Effector memory CD4-positive, alpha-beta T cell (primary cell): ENCODE measurements at regions not wholly inside any gene's neighbourhood (a gene's known extent, or its start where the extent isn't known, plus 50 kb on each side); places are given as distances from the start of the nearest gene placed in this dataset.

ENCODE experiments used
- DNase-seq, 3 donors: peaks; one replicate each; pipeline ENCODE4 v3.0.0-alpha.2; 2020
- H3K27ac ChIP-seq: 2 replicates; pipeline ENCODE4 v1.7.0; 2013; ENCODE audit warnings: mild to moderate bottlenecking, low read length, moderate library complexity; ENCODE audit not compliant: insufficient read depth, poor library complexity, severe bottlenecking
- H3K27me3 ChIP-seq: replicated peaks from 2 replicates; pipeline ENCODE4 v1.7.0; 2013; ENCODE audit warnings: mild to moderate bottlenecking, low read length; ENCODE audit not compliant: insufficient read depth, control insufficient read depth, poor library complexity, severe bottlenecking
- H3K36me3 ChIP-seq: 2 replicates; pipeline ENCODE4 v1.7.0; 2013; ENCODE audit warnings: mild to moderate bottlenecking, low read length, moderate library complexity; ENCODE audit not compliant: control insufficient read depth, insufficient read depth
- H3K4me1 ChIP-seq: 2 replicates; pipeline ENCODE4 v1.7.0; 2013; ENCODE audit warnings: low read length, mild to moderate bottlenecking; ENCODE audit not compliant: control insufficient read depth, insufficient read depth, poor library complexity, severe bottlenecking
- H3K4me3 ChIP-seq: 2 replicates; pipeline ENCODE4 v1.7.0; 2013; ENCODE audit warnings: low read length, low read depth, mild to moderate bottlenecking; ENCODE audit not compliant: insufficient read depth, poor library complexity, severe bottlenecking
- H3K9me3 ChIP-seq: 2 replicates; pipeline ENCODE4 v1.7.0; 2013; ENCODE audit warnings: mild to moderate bottlenecking, low read length, moderate library complexity; ENCODE audit not compliant: control insufficient read depth

DNA sequence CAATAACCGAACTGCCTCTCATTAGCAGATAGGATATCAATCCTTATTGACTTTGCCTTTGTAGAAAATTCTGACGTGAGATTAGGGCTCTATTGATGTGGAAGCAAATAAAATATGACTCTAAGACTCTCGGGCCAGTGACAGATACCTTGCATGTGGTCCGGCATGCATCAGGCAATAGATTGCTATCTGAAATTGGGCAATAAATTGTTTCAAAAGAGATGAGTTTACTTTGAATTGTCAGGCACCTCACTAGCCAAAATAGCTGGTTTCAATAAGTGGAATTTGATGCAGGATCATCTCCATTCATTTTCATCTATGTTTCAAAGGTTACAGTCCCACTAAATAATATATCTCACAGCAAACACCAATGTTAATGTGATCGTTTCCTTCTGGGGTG, 186.3 kb upstream of the PLEKHA5 start:
- DNase-seq = no peak
- Histone ChIP-seq H3K27ac (no peak overlapping the region), H3K27me3 (no peaks in the 10 kb centered on the region), H3K9me3 (no peaks in the 10 kb centered on the region), H3K4me3 (no peak overlapping the region), H3K4me1 (no peaks in the 10 kb centered on the region), H3K36me3 (no peaks in the 10 kb centered on the region)

DNA sequence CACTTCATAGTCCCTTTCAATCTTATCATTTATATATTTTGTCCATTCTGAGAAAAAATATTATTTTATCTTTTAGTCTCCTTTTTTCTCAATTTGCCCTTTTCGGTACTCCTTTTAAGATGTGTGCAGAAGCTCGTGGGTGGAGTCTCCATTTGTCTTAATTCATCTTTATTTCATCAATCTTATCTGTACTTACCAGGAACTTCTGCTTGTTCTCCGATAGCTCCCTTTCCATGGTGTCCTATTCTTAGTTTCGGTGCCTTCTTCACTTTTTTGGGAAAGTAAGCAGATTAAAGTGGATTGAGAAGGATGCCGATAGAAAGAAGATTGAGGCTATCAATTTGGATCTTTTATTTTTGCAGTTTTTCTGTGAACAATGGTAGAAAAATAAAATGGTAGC, 183.4 kb upstream of the PLEKHA5 start:
- no peak overlapping the region for H3K4me3 ChIP-seq
- H3K4me1 ChIP-seq = no peaks in the 10 kb centered on the region
- H3K36me3 ChIP-seq = no peaks in the 10 kb centered on the region
- no peak for DNase-seq
- no peak overlapping the region for H3K27ac ChIP-seq
- no peaks in the 10 kb centered on the region for H3K9me3 ChIP-seq
- no peaks in the 10 kb centered on the region for H3K27me3 ChIP-seq

DNA sequence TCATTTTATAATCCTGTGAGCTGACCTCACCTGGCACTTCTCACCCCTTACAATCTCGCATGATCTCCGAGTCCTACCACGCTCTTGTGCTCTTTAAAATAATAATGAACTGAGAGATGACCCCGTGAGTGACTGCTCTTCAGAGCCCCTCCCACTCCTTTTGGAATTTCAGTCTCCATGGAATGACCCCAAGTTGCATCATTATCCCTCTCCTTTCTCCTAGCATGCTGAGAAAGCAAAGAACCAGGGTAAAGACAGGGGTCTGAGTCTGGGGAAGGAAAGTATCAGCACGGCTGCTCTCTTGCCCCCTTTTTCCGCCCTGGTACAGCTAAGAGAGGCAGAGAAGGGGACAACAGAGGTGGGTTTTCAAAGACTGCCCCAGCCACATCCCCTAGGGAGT, 178.3 kb upstream of the PLEKHA5 start:
- H3K9me3 ChIP-seq = no peaks in the 10 kb centered on the region
- H3K27ac ChIP-seq = no peak overlapping the region
- H3K27me3 ChIP-seq = no peaks in the 10 kb centered on the region
- no peak overlapping the region for H3K4me3 ChIP-seq
- no peaks in the 10 kb centered on the region for H3K36me3 ChIP-seq
- no peak for DNase-seq
- no peaks in the 10 kb centered on the region for H3K4me1 ChIP-seq

DNA sequence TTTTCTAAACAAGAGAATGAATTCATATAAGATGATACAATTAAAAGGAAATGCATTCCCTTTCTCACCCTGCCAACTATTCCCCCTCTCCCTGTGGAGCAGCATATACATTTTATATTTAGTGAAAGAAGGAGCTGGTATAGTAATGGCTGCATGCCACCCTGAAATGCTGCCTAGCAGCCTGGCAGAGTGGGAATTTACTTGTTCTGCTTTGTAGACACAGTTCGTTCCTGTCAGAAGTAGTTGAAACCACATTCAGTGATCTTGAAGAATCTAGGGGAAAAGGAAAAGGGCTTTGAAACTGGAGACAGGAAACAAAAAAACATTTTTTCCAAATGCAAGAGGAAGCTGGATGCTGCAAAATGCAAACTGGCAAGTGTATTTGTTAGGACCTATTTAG, 176.0 kb upstream of the PLEKHA5 start:
- H3K27ac ChIP-seq = no peak overlapping the region
- H3K4me1 ChIP-seq = no peaks in the 10 kb centered on the region
- H3K9me3 ChIP-seq = no peaks in the 10 kb centered on the region
- no peak overlapping the region for H3K4me3 ChIP-seq
- no peaks in the 10 kb centered on the region for H3K36me3 ChIP-seq
- no peaks in the 10 kb centered on the region for H3K27me3 ChIP-seq
- no peak for DNase-seq

DNA sequence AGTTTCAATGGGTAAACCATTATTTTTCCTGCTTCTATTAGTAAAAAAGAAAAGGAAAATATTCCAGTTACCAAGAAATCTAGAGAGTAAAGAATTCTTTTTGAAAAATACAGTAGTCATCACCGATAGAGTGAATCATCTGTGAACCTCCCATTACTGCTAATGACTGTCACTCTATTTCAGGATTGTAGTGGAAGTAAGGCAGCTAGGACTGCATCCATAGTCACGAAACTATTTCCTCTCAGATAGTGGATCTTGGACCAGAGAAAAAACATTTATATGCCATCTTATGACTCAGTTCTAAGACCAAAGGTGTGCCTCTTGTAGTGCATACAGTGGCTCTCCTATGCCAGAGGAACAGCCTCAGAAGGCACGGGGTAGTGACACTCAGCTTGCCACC, 173.9 kb upstream of the PLEKHA5 start:
- Histone ChIP-seq H3K27ac (no peak overlapping the region), H3K4me1 (no peaks in the 10 kb centered on the region), H3K36me3 (no peaks in the 10 kb centered on the region), H3K27me3 (no peaks in the 10 kb centered on the region), H3K4me3 (no peak overlapping the region), H3K9me3 (no peaks in the 10 kb centered on the region)
- no peak for DNase-seq

DNA sequence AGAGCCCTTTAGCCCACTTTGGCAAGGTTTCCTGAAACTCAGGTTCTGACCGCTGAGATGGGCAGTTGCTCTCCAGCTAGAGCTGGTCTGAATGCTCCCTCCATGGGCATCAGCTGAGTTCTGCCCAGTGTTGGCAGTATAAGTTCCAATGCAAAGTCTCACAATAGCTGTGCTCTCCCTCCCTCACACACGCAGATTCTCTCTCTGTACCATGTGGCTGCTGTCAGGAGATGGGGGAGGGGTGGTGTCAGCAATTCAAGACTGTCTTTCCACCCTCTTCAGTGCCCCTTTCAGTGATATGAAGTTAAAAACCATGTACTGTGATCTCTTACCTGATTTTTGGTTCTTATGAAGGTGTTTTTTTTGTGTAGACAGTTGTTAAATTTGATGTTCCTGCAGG, 164.3 kb upstream of the PLEKHA5 start:
- DNase-seq = no peak
- Histone ChIP-seq H3K27ac (no peak overlapping the region), H3K27me3 (no peaks in the 10 kb centered on the region), H3K4me3 (no peak overlapping the region), H3K9me3 (no peaks in the 10 kb centered on the region), H3K4me1 (no peaks in the 10 kb centered on the region), H3K36me3 (no peaks in the 10 kb centered on the region)

DNA sequence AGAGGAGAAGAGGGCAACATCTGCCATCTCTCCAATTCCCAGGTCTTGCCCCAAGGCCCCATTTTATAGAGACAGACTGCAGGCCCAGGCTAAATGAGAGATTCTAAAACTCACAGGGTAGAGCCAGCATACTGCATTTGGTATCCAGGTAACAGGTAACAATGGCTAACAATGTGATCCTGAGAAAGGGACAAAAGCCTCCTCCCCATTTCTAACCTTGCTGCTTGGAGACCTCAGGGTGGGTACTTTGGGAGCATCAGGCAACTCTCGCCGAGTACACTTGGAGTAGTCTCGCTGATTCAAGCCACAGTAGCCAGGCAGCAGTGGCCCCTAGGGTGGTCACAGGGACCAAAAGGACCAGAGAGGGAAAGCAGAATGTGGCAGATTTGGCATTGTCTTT, 162.6 kb upstream of the PLEKHA5 start:
- Histone ChIP-seq H3K9me3 (no peaks in the 10 kb centered on the region), H3K27me3 (no peaks in the 10 kb centered on the region), H3K27ac (no peak overlapping the region), H3K36me3 (no peaks in the 10 kb centered on the region), H3K4me3 (no peak overlapping the region), H3K4me1 (no peaks in the 10 kb centered on the region)
- DNase-seq = no peak

DNA sequence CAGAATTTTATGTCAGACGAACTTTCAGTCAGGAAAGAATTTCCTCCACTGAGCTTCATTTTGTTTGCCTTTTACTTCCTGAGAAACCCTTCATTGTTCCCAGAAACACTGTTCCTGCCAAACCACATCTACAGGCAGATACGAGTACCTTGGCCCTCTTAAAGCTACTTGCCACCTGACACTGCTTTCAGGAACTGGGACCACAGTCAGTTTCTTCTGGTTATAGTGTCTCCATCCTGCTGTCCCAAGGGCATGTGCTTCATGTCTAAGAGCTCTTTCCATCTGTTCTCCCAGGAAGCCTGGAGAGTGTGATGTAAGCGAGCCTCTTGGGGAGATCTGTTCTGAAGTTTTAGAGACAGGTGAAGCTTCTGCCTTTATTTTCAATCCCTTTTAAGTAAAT, 161.7 kb upstream of the PLEKHA5 start:
- DNase-seq = no peak
- no peaks in the 10 kb centered on the region for H3K9me3 ChIP-seq
- no peak overlapping the region for H3K4me3 ChIP-seq
- no peaks in the 10 kb centered on the region for H3K27me3 ChIP-seq
- no peaks in the 10 kb centered on the region for H3K4me1 ChIP-seq
- no peak overlapping the region for H3K27ac ChIP-seq
- H3K36me3 ChIP-seq = no peaks in the 10 kb centered on the region

DNA sequence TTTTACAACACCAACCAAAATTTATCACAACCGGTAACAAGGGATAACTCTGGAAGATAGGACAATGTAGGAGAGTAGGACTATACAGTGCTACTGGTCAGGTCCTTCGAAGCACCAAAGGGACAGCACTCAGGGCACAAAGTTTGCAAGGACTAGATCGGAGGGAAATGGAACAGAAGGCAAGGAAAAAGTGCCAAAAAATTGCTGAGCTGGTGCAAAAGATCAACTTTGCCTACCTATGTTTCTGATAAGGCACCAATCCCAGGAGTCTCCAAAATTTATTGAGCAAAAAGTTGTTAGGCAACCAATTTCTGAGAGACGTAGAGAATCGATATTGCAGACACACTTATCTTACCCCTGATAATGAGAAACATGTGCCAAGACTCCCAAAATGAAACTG, 160.0 kb upstream of the PLEKHA5 start:
- H3K36me3 ChIP-seq = no peaks in the 10 kb centered on the region
- H3K27ac ChIP-seq = no peak overlapping the region

DNA sequence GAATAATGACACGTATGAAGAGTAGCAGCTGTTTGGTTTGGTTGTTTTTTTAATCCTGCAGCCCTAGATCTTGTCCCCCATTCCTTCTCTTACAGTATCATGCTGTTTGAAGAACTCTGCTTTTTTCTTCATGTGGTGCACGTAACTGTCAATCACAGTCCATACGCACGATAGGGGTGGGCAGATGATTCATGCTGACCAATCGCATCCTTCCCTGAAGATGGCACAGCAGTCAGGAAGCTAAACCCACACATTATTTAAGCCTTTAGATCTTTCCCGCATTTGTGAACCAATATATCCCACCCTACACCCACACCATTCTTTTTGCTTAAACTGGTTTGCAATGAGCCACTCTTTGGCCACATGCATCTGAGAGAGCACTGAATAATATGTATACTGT, 158.9 kb upstream of the PLEKHA5 start:
- no peak for DNase-seq
- Histone ChIP-seq H3K36me3 (no peaks in the 10 kb centered on the region), H3K4me1 (no peaks in the 10 kb centered on the region), H3K4me3 (no peak overlapping the region), H3K27ac (no peak overlapping the region), H3K27me3 (no peaks in the 10 kb centered on the region), H3K9me3 (no peaks in the 10 kb centered on the region)

More for the DNA sequence above, 160.0 kb upstream of the PLEKHA5 start:
- H3K4me3 ChIP-seq = no peak overlapping the region
- H3K9me3 ChIP-seq = no peaks in the 10 kb centered on the region
- DNase-seq = no peak
- H3K27me3 ChIP-seq = no peaks in the 10 kb centered on the region
- H3K4me1 ChIP-seq = no peaks in the 10 kb centered on the region

DNA sequence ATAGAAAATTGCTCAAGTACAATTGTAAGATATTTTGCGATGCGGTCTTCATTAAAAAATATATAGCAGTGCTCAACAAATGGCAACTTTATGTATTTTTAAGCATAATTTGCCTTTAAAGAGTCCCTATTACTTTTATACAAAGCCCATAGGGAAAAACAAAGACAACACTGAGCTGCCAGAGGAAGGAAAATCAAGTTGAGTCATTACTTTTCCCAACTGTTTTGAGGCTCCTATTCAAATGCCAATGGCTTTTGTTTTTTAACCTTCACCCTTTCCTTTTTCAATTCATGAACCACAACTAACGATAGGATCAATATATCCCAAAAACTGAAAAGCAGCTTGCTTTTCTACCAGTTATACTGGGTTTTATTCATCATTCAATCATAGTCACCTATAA, 157.6 kb upstream of the PLEKHA5 start:
- H3K9me3 ChIP-seq = no peaks in the 10 kb centered on the region
- H3K4me3 ChIP-seq = no peak overlapping the region
- no peaks in the 10 kb centered on the region for H3K4me1 ChIP-seq
- no peak overlapping the region for H3K27ac ChIP-seq
- H3K36me3 ChIP-seq = no peaks in the 10 kb centered on the region
- no peaks in the 10 kb centered on the region for H3K27me3 ChIP-seq
- no peak for DNase-seq
